G401 (cell line): ENCODE measurements at regions not wholly inside any gene's neighbourhood (a gene's known extent, or its start where the extent isn't known, plus 50 kb on each side); places are given as distances from the start of the nearest gene placed in this dataset.

Experiments
- DNase-seq: peaks from one replicate; pipeline ENCODE4 v3.0.0-alpha.2; 2015; ENCODE audit warnings: low spot score
- in situ Hi-C: cut with HindIII; loops from 2 replicates; pipeline ENCODE4 v1.10.0; 2016; ENCODE audit warnings: low sequenced_read_pairs, mixed read lengths

DNA sequence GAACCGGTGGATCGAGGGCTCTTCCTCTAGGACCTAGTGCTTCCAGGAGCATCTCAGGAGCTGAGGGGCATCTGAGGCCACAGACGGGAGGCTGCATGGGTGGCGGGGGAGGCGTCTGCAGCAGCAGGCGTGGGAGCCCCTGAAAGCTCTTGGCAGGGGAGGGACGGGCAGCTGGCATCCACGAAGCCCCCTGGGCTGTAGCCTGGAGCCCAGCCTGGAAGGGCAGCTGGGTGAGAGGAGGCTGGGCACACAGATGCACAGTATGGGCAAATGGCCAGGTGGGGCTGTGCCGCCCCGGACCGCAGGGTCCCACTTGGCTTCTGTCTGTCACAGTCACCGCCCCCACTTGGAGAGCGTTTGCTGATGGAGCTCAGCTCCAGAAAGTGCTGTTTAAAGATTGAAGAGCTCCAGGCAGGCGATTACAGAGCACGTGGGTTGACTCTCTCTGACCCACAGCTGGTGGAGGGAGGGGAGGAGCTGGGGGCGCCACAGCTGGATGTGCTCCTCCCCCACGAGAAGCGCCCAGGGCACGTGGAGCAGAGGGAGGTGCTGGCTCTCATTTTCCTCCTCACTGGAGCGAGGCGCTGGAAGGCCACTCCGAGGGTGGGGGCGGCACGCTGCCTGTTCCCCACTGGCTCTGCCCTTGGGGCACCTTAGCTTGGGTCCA is 155.0 kb upstream of the C14orf180 start:
- in situ Hi-C loops = no loop called here
- peak; percentile 14 for DNase-seq

GRCh38 chr14:104425171-104425681 is 154.3 kb upstream of the C14orf180 start:
- in situ Hi-C loops = no loop called here
- DNase-seq = no peak

GRCh38 chr14:104425763-104426646 is 153.6 kb upstream of the C14orf180 start:
- in situ Hi-C loops = no loop called here

DNA sequence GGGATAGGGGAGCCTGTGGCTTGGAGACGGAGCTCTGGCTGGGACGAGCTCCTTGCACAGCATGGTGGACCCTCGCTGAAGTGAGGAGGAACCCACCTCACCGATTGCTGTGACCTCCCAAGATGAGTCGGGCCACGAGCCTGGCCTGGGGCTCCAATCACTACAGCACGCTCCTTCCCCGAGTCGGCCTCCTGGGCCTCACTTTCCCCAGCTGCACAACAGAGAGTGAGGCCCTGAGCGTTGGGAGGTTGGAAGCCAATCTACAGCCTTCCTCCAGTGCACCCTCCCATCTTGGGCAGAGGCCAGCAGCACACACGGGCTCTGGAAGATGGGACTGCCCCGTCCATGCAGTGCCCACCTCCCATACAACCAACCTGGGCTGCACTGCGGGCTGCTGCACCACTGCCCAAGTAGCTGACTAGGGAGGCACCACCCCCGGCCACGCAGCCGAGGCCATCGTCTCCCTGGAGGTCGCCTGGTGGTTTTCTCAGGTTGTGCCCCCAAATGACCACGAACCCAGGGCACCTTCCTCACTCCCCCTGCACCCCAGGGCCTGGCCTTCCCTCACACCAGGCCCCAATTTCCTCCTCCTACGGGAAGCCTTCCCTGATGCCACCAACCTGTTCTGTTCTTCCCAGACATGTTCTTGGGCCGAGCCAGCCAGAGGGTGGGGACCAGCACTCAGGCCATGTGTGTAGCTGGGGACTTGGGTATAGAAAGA is 152.3 kb upstream of the C14orf180 start:
- DNase-seq = no peak
- in situ Hi-C loops = no loop called here

More at GRCh38 chr14:104425763-104426646, 153.6 kb upstream of the C14orf180 start:
- DNase-seq = peak; percentile 15

- in situ Hi-C loops = no loop called here
- DNase-seq = no peak
Measured at GRCh38 chr14:104428333-104428851, 151.2 kb upstream of the C14orf180 start.

DNA sequence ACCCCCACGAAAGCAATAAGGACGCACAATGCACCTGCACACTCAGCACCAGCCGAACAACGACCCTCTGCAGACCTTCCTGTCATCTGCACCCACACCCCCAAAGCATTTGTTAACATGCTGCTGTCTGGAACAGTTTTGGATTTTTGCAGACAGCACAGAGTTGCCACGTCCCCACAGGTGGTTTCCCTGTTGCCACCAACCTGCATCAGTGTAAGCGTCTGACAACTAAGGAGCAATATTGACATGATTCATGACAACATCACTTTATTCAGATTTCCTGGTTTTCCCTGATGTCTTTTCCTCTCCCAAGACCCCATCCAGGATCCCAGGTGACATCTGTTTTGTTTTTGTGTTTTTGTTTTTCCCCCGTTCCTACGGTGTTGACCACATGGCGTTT is 150.7 kb upstream of the C14orf180 start:
- in situ Hi-C loops = no loop called here
- DNase-seq = no peak

- in situ Hi-C loops = no loop called here
- no peak for DNase-seq
Measured at GRCh38 chr14:104429291-104429861, 150.2 kb upstream of the C14orf180 start.

GRCh38 chr14:104431351-104431928 is 148.1 kb upstream of the C14orf180 start:
- no peak for DNase-seq
- in situ Hi-C loops = no loop called here

DNA sequence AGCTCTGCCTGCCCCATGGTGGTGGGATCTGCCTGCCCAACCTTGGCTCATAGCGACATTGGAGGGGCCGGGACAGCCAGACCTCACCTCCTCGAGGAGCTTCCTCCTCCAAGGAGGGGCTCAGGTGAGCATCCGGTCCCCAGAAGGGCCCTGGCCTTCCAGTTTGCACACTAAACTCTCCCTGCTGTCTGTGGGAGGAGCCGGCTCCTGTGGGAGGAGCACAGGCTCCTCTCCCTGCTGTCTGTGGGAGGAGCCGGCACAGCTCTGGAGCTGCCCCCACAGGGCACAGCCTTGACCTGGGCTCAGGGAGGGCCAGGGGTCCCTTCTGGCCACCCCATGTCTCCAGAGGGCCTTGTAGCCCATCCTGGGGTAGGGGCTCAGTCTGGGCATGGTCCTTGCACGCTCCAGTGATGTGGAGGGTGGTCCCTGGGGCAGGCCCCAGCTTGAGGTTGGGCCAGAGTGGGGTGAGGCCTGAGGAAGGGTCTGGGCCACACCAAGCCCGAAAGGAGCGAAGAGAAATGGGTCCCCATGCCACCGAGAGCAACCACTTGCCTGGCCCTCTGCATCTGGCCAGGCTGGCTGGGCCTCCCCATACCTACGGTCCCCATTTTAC is 147.5 kb upstream of the C14orf180 start:
- in situ Hi-C loops = no loop called here
- DNase-seq = no peak

- DNase-seq = no peak
- in situ Hi-C loops = no loop called here
Measured at GRCh38 chr14:104432611-104433231, 146.8 kb upstream of the C14orf180 start.

DNA sequence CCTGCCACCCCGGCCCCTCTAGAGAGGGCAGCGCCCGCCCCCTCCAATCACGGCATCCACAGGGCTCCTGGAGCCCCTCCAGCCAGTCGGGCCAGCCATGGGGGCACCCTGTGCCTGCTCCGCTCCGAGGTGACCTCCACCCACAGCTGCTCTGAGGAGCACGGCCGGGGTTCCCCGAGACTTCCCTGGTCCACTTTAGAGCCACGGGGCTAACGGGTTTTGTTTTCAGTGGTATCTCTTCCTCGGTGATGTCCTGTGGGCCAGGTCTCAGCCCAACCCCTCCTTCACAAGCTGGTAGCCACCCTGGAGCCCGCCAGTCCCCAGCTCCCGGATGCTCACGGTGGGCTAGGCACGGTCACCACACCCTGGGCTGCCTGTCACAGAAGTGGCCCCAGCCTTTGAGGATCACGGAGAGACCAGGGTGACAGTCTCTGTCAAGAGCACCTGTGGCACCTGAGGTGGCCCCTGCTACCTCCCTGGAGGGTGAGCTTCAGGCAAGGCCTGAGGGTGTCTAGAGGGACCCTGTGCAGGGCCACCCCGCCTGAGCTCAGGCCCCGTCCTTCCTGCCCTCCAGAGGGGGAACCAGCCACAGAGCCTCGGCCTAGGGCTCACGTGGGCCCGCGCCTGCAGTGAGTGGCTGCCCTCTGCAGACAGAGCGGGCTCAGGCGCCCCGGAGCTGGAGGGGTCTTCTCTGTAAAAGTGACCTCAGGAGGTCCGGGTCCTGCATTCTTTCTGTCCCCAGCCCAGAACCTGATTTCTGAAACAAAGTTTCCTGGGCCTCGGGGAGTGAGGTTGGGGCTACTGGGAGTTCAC is 146.0 kb upstream of the C14orf180 start:
- in situ Hi-C loops = no loop called here
- no peak for DNase-seq

DNA sequence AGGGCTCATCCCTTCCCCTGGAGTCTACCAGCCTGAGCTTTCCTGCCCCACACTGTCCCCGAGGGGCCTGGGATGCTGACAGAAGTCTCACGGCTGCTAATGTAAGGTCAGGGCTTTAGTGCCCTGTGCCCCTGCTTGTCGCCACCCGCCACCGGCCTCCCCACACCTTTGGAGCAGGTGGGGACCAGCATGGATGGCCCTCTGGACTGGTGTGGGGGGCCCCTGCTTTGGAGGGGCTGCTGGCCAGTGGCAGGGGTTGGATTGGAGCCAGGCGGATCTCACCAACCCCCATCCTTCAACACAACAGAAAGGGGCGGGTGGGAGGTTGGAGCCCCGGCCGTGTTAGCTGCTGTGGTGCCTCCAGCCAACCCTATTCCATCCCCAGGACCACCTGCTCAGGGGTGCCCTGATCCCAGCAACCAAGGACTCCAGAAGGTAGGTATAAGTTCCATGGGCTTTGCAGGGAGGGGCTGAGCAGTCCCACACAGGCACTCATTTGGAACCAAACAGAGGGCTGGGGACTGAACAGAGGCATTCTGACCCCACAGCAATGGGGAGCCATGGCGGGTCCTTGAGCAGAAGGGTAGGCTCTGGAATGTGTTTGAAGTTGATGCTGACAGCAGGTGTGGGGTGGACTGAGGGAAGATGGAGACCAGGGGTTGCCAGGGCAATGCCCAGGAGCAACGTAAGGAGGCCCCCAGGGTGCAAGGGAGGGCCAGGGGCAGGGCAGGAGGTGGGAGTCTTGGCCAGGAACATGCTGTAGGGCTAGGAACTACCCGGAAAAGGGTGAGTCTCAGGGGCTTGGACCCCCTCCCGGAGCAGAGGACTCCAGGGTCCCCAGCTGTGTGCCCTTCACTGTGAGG is 145.1 kb upstream of the C14orf180 start:
- no peak for DNase-seq
- in situ Hi-C loops = no loop called here

DNA sequence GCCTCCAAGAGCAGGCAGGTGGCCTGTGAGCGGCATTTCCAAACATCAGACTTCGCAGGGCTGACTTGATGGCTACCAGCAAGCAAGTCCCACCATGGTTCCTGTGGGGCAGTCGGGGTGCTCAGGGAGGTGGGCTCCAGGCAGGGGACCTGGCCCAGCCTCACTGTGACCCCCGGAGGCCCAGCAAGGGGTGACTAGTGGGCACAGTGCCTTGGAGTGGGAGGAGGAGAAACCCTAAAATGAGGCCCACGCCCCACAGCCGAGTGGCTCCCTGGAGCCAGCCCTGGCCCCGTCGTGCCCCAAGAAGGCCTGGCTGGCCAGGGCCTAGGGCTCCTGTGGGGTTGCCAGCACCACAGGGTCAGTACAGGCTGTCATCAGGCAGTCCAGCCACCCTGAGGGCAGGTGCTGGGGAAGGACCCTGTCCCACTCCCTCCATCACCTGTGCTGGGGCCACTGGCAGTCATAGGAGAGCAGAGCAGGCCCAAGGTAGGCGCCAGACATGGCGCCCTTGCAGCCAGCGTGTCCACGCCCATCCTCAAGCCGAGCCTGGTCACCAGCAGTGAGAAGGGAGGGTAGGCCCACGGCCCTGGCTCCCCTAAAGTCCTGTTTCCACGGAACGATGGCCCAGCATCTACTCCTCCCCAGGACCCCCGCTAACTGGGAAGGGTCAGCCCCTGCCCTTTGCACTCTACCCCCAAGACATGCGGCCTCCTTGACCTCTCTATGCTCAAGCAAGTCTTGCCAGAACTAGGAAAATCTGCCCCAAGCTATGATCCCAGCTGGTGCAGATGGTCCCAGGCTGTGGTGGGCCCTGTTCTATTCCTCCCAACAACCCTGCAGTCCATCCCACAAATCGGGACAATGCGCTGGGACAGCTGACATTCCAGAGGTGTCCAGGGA is 144.2 kb upstream of the C14orf180 start:
- DNase-seq = no peak
- in situ Hi-C loops = no loop called here

DNA sequence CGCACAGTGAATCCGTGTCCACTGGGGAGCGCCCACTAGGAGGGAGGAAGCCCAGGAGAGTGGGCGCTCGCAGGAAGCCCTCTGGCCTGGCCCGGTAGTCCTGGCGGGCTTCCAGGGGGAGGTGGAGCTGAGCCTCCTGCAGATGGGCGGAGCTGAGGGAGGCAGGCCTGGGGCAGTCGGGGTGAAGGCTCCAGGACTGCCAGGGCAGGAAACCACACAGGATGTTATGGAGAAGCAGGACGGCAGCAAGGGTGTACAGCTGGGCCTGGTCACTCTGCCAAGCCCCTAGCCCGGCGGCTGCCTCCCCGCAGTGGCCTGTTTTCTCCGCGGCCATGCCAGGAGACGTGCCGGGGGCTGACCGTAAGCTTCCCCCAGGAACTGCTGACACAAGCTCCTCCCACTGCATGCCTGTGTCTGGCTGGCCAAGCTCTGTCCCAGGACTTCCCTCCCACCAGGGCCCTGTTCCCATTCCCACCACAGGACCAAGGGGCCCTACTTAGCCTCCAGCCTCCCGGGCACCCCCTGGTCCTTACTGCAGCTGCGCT is 143.4 kb upstream of the C14orf180 start:
- in situ Hi-C loops = no loop called here

More for the DNA sequence above, 143.4 kb upstream of the C14orf180 start:
- no peak for DNase-seq
